ENCODE measurements at regions not wholly inside any gene's neighbourhood (a gene's known extent, or its start where the extent isn't known, plus 50 kb on each side); places are given as distances from the start of the nearest gene placed in this dataset.
"Not testable (repeated sequence)": the region's sequence is repeated elsewhere in the genome, so short reads cannot be mapped to it uniquely, and the experiment has no call there.

GRCh38 chr14:98916036-98916435 is 356.0 kb downstream of the BCL11B start:
- DNase-seq (ENCODE audit: low spot score): no peak

GRCh38 chr14:98916476-98916875 is 355.5 kb downstream of the BCL11B start:
- no peak for DNase-seq (ENCODE audit: low spot score)

- DNase-seq (ENCODE audit: low spot score): no peak
Observed at GRCh38 chr14:98919434-98919833, 352.6 kb downstream of the BCL11B start.

GRCh38 chr14:98921306-98921705 is 350.7 kb downstream of the BCL11B start:
- DNase-seq (ENCODE audit: low spot score): not testable (repeated sequence)

- no peak for DNase-seq (ENCODE audit: low spot score)
Observed at GRCh38 chr14:98923596-98923995, 348.4 kb downstream of the BCL11B start.

GRCh38 chr14:98924046-98924445 is 348.0 kb downstream of the BCL11B start:
- no peak for DNase-seq (ENCODE audit: low spot score)

GRCh38 chr14:98925354-98926040 is 346.5 kb downstream of the BCL11B start:
- DNase-seq (ENCODE audit: low spot score): no peak

- no peak for DNase-seq (ENCODE audit: low spot score)
Observed at GRCh38 chr14:98926146-98926545, 345.9 kb downstream of the BCL11B start.

- DNase-seq (ENCODE audit: low spot score): no peak
Observed at GRCh38 chr14:98926801-98927200, 345.2 kb downstream of the BCL11B start.

GRCh38 chr14:98927986-98928385 is 344.0 kb downstream of the BCL11B start:
- DNase-seq (ENCODE audit: low spot score): no peak

- no peak for DNase-seq (ENCODE audit: low spot score)
Observed at GRCh38 chr14:98928418-98928817, 343.6 kb downstream of the BCL11B start.

GRCh38 chr14:98931126-98931525 is 340.9 kb downstream of the BCL11B start:
- no peak for DNase-seq (ENCODE audit: low spot score)

- peak; percentile 35 for DNase-seq (ENCODE audit: low spot score)
Observed at GRCh38 chr14:98931911-98932310, 340.1 kb downstream of the BCL11B start.

GRCh38 chr14:98932431-98933325 is 339.3 kb downstream of the BCL11B start:
- no peak for DNase-seq (ENCODE audit: low spot score)

GRCh38 chr14:98934569-98934968 is 337.4 kb downstream of the BCL11B start:
- DNase-seq (ENCODE audit: low spot score): not testable (repeated sequence)

- DNase-seq (ENCODE audit: low spot score): no peak
Observed at GRCh38 chr14:98935921-98936320, 336.1 kb downstream of the BCL11B start.

- DNase-seq (ENCODE audit: low spot score): no peak
Observed at GRCh38 chr14:98937021-98937420, 335.0 kb downstream of the BCL11B start.

- no peak for DNase-seq (ENCODE audit: low spot score)
Observed at GRCh38 chr14:98937712-98938505, 334.1 kb downstream of the BCL11B start.

- DNase-seq (ENCODE audit: low spot score): peak; percentile 22
Observed at GRCh38 chr14:98940693-98941437, 331.1 kb downstream of the BCL11B start.

GRCh38 chr14:98941481-98941880 is 330.5 kb downstream of the BCL11B start:
- peak; percentile 34 for DNase-seq (ENCODE audit: low spot score)

GRCh38 chr14:98943907-98944306 is 328.1 kb downstream of the BCL11B start:
- DNase-seq (ENCODE audit: low spot score): no peak

GRCh38 chr14:98944989-98945388 is 327.0 kb downstream of the BCL11B start:
- DNase-seq (ENCODE audit: low spot score): peak; percentile 9
